GM19324 (cell line): ENCODE measurements at regions not wholly inside any gene's neighbourhood (a gene's known extent, or its start where the extent isn't known, plus 50 kb on each side); places are given as distances from the start of the nearest gene placed in this dataset.
"Not testable (repeated sequence)": the region's sequence is repeated elsewhere in the genome, so short reads cannot be mapped to it uniquely, and the experiment has no call there.

ENCODE experiments used
- ATAC-seq: cut with Tn5 transposase; IDR thresholded peaks from one replicate; pipeline ENCODE4 v1.9.1; 2021; ENCODE audit warnings: mild to moderate bottlenecking, moderate library complexity; ENCODE audit not compliant: unreplicated experiment, low FRiP score

DNA sequence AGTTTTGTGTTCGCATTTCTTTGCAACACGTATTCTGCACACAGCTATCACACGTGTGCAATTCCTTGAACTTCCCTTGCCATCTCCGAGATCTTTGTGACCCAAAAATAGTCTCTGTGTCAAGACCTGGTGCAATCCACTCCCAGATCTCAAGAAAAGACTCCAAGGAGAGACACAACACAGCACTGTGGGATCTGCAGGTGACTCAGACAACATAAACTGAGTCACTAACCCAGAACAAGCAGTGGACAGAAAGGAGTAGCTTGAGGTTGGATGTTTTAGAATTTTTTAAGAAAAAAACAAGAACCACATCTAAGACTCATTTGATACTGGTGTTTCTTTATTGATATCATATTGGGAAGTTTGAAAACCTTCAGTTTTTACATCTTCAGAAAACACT, 396.9 kb downstream of the AGTPBP1 start:
- no peak for ATAC-seq

DNA sequence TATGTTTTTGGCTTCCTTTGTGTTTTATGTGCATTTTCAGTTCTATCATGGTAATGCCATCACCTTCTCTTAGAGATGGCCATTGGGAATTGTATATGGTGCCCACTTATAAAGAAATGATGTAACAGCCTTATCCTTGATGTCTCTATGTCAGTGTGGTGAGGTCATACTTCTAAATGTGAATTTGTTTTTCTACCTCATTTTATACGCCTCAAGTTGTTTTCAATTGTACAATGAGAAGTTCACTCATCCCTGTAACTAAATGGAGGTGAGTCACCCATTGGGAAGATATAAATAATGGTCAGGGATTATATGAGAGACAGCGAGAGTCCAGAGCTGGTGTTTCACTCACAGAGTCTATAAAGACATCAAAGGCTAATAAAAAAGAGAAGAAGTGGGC, 402.4 kb downstream of the AGTPBP1 start:
- ATAC-seq = no peak

GRCh38 chr9:85334228-85334627, 407.5 kb downstream of the AGTPBP1 start:
- ATAC-seq = no peak

DNA sequence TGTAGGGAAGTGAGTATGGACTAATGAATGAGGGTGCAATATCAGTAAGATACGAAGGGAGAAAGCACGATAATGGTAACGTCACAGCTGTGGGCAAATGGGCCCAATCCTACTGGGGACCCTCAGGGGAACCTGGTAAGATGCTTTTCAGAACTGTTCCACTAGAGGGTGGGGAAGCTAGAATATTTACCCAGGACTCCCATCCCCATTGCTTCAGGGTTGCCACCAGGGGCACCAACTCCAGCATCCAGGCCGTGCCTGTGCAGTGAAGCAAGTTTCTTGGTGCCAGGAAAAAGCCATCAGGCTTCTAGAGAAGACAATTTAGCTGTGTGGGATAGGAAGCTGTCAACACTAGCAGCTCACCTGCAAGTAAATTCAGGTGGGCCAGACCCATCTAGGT, 409.3 kb downstream of the AGTPBP1 start:
- ATAC-seq = no peak

DNA sequence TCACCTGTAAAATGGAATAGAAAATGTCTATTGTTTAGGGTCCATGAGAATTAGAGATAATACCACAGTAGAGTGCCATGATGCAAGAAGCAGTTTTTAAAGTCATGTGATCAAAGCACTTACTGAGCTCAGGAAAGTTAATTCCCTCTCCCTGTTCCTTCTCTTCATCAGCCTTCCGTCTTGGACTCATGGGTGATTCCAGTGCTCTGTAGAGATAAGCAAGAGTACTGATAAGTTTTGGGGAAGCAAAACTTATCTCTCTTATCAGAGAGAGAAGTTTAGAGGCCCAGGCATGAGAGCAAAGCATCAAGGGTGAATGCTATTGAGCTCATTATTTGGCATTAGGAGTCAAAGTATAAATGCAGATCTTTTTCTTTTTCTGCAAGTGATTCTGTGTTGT, 410.1 kb downstream of the AGTPBP1 start:
- no peak for ATAC-seq

GRCh38 chr9:85322592-85322991, 419.2 kb downstream of the AGTPBP1 start:
- no peak for ATAC-seq

- ATAC-seq = no peak
Observed at GRCh38 chr9:85321561-85321960, 420.2 kb downstream of the AGTPBP1 start.

GRCh38 chr9:85319936-85320656, 421.7 kb downstream of the AGTPBP1 start:
- ATAC-seq = no peak

GRCh38 chr9:85315535-85315934, 426.2 kb downstream of the AGTPBP1 start:
- ATAC-seq = not testable (repeated sequence)

GRCh38 chr9:85310573-85310972, 431.2 kb downstream of the AGTPBP1 start:
- no peak for ATAC-seq

- no peak for ATAC-seq
Observed at GRCh38 chr9:85303757-85304134, 438.0 kb downstream of the AGTPBP1 start.

DNA sequence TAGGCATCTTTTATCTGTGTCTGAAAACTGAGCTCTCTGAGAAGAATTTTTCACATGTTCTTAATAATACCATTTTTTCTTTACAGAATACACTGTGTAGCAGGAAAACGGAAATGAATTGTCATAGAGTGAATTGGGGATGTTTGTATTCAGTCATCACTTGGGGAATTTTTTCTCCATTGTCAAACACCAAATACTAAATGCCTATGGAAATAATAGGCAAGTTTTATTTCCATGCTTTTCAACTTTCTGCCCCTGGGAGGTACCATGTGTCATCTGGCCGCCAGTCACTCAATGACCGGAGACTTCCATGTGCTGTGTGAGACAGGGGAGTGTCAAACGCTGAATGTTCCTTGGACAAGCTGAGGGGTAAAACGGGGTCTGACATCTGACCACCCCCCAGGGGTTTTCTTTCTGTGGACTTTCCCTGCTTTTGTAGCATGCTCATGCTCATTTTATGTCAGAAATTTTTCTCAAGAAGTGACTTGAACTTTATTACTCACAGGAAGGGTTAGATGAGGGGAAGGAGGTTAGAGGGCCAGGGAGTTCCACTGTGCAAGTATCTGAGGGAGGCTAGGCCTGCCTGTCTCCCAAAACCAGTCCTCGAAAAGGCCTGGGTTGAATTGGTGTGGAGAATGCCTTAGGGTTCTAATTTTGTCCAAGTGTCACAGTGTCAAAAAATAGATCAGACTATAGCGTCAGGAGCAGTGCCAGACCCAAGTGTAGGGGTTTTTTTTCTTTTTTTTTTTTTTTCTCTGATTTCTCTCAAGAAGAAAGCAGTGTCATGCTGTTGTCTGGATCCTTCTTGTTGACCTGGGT, 438.6 kb downstream of the AGTPBP1 start:
- ATAC-seq = no peak

GRCh38 chr9:85298499-85298898, 443.3 kb downstream of the AGTPBP1 start:
- no peak for ATAC-seq

GRCh38 chr9:85295244-85295643, 446.5 kb downstream of the AGTPBP1 start:
- ATAC-seq = not testable (repeated sequence)

- no peak for ATAC-seq
Observed at GRCh38 chr9:85292261-85292660, 449.5 kb downstream of the AGTPBP1 start.

- ATAC-seq = no peak
Observed at GRCh38 chr9:85291266-85291665, 450.5 kb downstream of the AGTPBP1 start.

- ATAC-seq = no peak
Observed at GRCh38 chr9:85290019-85290418, 451.7 kb downstream of the AGTPBP1 start.

DNA sequence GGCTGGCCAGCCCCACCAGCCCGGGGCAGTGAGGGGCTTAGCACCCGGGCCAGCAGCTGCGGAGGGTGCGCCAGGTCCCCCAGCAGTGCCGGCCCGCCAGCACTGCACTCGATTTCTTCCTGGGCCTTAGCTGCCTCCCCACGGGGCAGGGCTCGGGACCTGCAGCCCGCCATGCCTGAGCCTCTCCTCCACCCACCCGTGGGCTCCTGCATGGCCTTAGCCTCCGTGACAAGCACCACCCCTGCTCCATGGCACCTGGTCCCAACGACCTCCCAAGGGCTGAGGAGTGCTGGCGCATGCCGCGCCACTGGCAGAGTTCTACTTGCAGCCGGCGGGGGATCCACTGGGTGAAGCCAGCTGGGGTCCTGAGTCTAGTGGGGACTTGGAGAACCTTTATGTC, 452.6 kb downstream of the AGTPBP1 start:
- no peak for ATAC-seq

DNA sequence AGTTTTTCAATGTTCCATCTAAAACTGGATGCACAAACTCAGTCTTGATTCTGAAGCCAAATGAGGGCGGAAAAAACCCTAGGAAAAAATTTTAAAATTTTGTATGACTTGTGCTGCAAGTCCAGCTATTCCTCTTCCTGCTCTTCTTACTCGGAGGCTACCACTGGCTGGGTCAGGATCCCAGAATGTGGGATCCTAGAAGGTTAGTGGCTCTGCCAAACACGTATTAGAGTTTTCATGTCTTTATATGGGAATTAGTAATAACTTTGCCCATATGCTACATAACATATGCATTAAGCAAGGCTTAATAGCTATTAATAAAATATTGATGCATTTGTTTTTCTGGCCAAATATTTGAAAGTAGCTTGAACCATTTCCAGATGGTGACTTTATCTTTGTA, 458.3 kb downstream of the AGTPBP1 start:
- no peak for ATAC-seq

GRCh38 chr9:85278769-85279168, 463.0 kb downstream of the AGTPBP1 start:
- no peak for ATAC-seq

GRCh38 chr9:85276741-85277140, 465.0 kb downstream of the AGTPBP1 start:
- no peak for ATAC-seq

- no peak for ATAC-seq
Observed at GRCh38 chr9:85269811-85270210, 471.9 kb downstream of the AGTPBP1 start.
